ENCODE measurements at regions not wholly inside any gene's neighbourhood (a gene's known extent, or its start where the extent isn't known, plus 50 kb on each side); places are given as distances from the start of the nearest gene placed in this dataset.

GRCh38 chr13:89816404-89816803, 1531.1 kb upstream of the MIR17HG start:
- intact Hi-C loops (cut with DNase I), result no loop called here
- H3K4me1 ChIP-seq, result no peaks in the 10 kb centered on the region
- H3K36me3 ChIP-seq, result no peaks in the 10 kb centered on the region
- H3K27me3 ChIP-seq, result no peaks in the 10 kb centered on the region
- no peak overlapping the region for H3K27ac ChIP-seq
- H3K4me3 ChIP-seq, result no peak overlapping the region
- no peak for DNase-seq (ENCODE audit: low spot score in 2 of 2)
- TF ChIP-seq, protein P1, sequence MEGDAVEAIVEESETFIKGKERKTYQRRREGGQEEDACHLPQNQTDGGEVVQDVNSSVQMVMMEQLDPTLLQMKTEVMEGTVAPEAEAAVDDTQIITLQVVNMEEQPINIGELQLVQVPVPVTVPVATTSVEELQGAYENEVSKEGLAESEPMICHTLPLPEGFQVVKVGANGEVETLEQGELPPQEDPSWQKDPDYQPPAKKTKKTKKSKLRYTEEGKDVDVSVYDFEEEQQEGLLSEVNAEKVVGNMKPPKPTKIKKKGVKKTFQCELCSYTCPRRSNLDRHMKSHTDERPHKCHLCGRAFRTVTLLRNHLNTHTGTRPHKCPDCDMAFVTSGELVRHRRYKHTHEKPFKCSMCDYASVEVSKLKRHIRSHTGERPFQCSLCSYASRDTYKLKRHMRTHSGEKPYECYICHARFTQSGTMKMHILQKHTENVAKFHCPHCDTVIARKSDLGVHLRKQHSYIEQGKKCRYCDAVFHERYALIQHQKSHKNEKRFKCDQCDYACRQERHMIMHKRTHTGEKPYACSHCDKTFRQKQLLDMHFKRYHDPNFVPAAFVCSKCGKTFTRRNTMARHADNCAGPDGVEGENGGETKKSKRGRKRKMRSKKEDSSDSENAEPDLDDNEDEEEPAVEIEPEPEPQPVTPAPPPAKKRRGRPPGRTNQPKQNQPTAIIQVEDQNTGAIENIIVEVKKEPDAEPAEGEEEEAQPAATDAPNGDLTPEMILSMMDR (IDR thresholded peaks at IDR 0.05), result no peak
- H3K9me3 ChIP-seq, result no peaks in the 10 kb centered on the region

DNA sequence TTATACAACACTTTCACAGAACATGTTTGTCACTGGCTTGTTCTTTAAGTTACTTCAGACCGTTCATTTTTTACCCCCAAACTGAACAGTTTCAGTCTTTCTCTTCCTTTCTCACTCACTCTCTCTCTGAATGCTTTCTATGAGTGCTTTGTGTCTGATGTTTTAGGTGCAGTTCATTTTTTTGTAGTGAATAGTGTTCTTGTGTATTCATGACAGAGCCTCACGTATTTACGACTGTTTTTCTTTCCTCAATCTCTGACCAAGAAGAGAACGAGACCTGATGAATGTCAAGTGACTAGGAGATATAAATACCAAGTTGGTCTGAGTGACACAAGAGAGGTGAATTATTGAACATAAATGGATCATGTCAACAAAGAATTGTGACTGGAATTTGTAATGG, 1525.0 kb upstream of the MIR17HG start:
- DNase-seq (ENCODE audit: low spot score in 2 of 2), result no peak
- H3K27ac ChIP-seq, result no peak overlapping the region
- H3K4me3 ChIP-seq, result no peak overlapping the region
- H3K9me3 ChIP-seq, result no peaks in the 10 kb centered on the region
- TF ChIP-seq, protein P1 (IDR thresholded peaks at IDR 0.05), result no peak
- no peaks in the 10 kb centered on the region for H3K27me3 ChIP-seq
- H3K36me3 ChIP-seq, result no peaks in the 10 kb centered on the region
- H3K4me1 ChIP-seq, result no peaks in the 10 kb centered on the region
- intact Hi-C loops (cut with DNase I), result no loop called here

- no peaks in the 10 kb centered on the region for H3K36me3 ChIP-seq
- TF ChIP-seq, protein P1 (IDR thresholded peaks at IDR 0.05), result no peak
- no peaks in the 10 kb centered on the region for H3K27me3 ChIP-seq
- H3K4me1 ChIP-seq, result no peaks in the 10 kb centered on the region
- DNase-seq (ENCODE audit: low spot score in 2 of 2), result no peak
- no peak overlapping the region for H3K27ac ChIP-seq
- intact Hi-C loops (cut with DNase I), result no loop called here
- H3K9me3 ChIP-seq, result no peaks in the 10 kb centered on the region
- no peak overlapping the region for H3K4me3 ChIP-seq
Observed at GRCh38 chr13:89827552-89827951, 1519.9 kb upstream of the MIR17HG start.

- no peaks in the 10 kb centered on the region for H3K36me3 ChIP-seq
- H3K9me3 ChIP-seq, result no peaks in the 10 kb centered on the region
- no peaks in the 10 kb centered on the region for H3K4me1 ChIP-seq
- H3K4me3 ChIP-seq, result no peak overlapping the region
- no peak overlapping the region for H3K27ac ChIP-seq
- no peaks in the 10 kb centered on the region for H3K27me3 ChIP-seq
- no peak for DNase-seq (ENCODE audit: low spot score in 2 of 2)
- TF ChIP-seq, protein P1 (IDR thresholded peaks at IDR 0.05), result no peak
- intact Hi-C loops (cut with DNase I), result no loop called here
Observed at GRCh38 chr13:89828506-89828905, 1519.0 kb upstream of the MIR17HG start.

GRCh38 chr13:89831157-89831556, 1516.3 kb upstream of the MIR17HG start:
- H3K4me3 ChIP-seq, result no peak overlapping the region
- H3K27me3 ChIP-seq, result no peaks in the 10 kb centered on the region
- intact Hi-C loops (cut with DNase I), result no loop called here
- H3K9me3 ChIP-seq, result no peaks in the 10 kb centered on the region
- TF ChIP-seq, protein P1 (IDR thresholded peaks at IDR 0.05), result no peak
- H3K36me3 ChIP-seq, result no peaks in the 10 kb centered on the region
- no peak overlapping the region for H3K27ac ChIP-seq
- H3K4me1 ChIP-seq, result no peaks in the 10 kb centered on the region
- no peak for DNase-seq (ENCODE audit: low spot score in 2 of 2)

- no peak for DNase-seq (ENCODE audit: low spot score in 2 of 2)
- Histone ChIP-seq H3K36me3 (no peaks in the 10 kb centered on the region), H3K4me3 (no peak overlapping the region), H3K27me3 (no peaks in the 10 kb centered on the region), H3K27ac (no peak overlapping the region), H3K9me3 (no peaks in the 10 kb centered on the region), H3K4me1 (no peaks in the 10 kb centered on the region)
- intact Hi-C loops (cut with DNase I), result no loop called here
- TF ChIP-seq, protein P1 (IDR thresholded peaks at IDR 0.05), result no peak
Observed at GRCh38 chr13:89832827-89833226, 1514.7 kb upstream of the MIR17HG start.
